Activated naive CD4-positive, alpha-beta T cell treated with anti-CD3 and anti-CD28 coated beads for 36 hours (primary cell): ENCODE measurements at regions not wholly inside any gene's neighbourhood (a gene's known extent, or its start where the extent isn't known, plus 50 kb on each side); places are given as distances from the start of the nearest gene placed in this dataset.

ENCODE experiments used
- CTCF ChIA-PET: fragments of 350-600 bp; sonication (Branson Sonifier 250); formaldehyde crosslinking; loops from one replicate; lab custom pipeline; 2021; ENCODE audit warnings: antibody characterized with exemption; lab: Charles Lee
- DNase-seq: peaks from one replicate; pipeline ENCODE4 v3.0.0-alpha.2; 2020
- H3K27ac Mint-ChIP-seq: one replicate; pipeline ENCODE4 v1.8.0; 2021; ENCODE audit warnings: mild to moderate bottlenecking, mixed read lengths
- H3K27me3 Mint-ChIP-seq: one replicate; pipeline ENCODE4 v1.8.0; 2021; ENCODE audit warnings: low read depth, mixed read lengths
- H3K36me3 Mint-ChIP-seq: one replicate; pipeline ENCODE4 v1.8.0; 2021; ENCODE audit warnings: low read depth, mixed read lengths
- H3K4me1 Mint-ChIP-seq: one replicate; pipeline ENCODE4 v1.8.0; 2021; ENCODE audit warnings: low read depth, mixed read lengths
- H3K4me3 Mint-ChIP-seq: one replicate; pipeline ENCODE4 v1.8.0; 2021; ENCODE audit warnings: mild to moderate bottlenecking, moderate library complexity, mixed read lengths
- H3K9me3 Mint-ChIP-seq: one replicate; pipeline ENCODE4 v1.8.0; 2021; ENCODE audit warnings: mixed read lengths
- intact Hi-C: fragments of 100-400 bp; cut with micrococcal nuclease; formaldehyde crosslinking; loops from one replicate; pipeline ENCODE4 v1.15.1; 2023

DNA sequence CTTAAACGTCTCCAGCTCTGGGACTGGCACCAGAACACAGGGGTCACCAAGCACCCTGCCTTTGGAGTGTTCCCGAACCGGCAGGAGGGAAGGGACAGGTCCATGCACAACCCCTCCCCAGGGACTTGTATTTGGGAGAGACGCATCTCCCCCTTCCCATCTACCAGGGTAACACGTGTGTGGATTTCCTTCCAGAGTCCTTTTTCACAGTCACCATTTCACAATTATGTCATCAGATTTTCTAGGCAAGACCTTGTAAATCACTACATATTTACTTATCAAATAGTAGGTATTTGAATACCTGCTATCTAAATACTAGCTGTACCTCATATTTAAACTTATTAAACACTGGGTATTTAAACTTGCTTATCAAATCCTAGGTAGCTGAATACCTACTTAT, 57.4 kb upstream of the AJAP1 start:
- no peaks in the 10 kb centered on the region for H3K36me3 Mint-ChIP-seq
- intact Hi-C loops = no loop called here
- no peaks in the 10 kb centered on the region for H3K27me3 Mint-ChIP-seq
- H3K27ac Mint-ChIP-seq = no peak overlapping the region
- DNase-seq = no peak
- H3K4me3 Mint-ChIP-seq = no peak overlapping the region
- CTCF ChIA-PET = interaction anchor here (1.1 kb wide), 1 partner anchor 11 kb away, joined by 3 read pairs; no protein-coding TSS in a partner anchor
- no peaks in the 10 kb centered on the region for H3K4me1 Mint-ChIP-seq
- no peaks in the 10 kb centered on the region for H3K9me3 Mint-ChIP-seq

DNA sequence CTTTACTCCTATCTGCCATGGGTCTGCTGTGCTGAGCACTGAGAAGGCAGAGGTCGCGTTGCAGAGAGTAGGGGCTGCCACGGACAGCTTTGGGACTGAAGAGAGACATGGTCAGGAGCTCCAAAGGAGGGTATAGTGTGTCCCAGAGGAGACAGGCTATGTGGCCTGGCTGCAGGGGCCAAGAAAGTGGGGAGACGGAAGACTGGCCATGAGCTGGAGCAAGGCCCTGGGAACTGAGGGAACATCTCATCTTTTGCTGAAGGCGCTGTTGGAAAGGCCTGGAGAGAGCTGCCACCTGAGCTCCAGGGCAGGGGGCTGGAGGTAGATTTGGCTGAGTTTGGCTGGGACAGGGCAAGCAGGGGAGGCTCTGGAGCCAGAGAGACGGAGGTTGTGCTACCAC, 55.8 kb upstream of the AJAP1 start:
- DNase-seq = no peak
- no peaks in the 10 kb centered on the region for H3K9me3 Mint-ChIP-seq
- no peak overlapping the region for H3K4me3 Mint-ChIP-seq
- CTCF ChIA-PET = no interaction called here
- no peaks in the 10 kb centered on the region for H3K36me3 Mint-ChIP-seq
- no peaks in the 10 kb centered on the region for H3K4me1 Mint-ChIP-seq
- no peak overlapping the region for H3K27ac Mint-ChIP-seq
- peaks cover 6% of the 10 kb centered on the region for H3K27me3 Mint-ChIP-seq
- intact Hi-C loops = no loop called here

- Mint-ChIP-seq H3K9me3 (no peaks in the 10 kb centered on the region), H3K4me1 (no peaks in the 10 kb centered on the region), H3K4me3 (no peak overlapping the region), H3K27me3 (peaks cover 8% of the 10 kb centered on the region), H3K27ac (no peak overlapping the region), H3K36me3 (no peaks in the 10 kb centered on the region)
- intact Hi-C loops = no loop called here
- CTCF ChIA-PET = no interaction called here
- no peak for DNase-seq
Measured at GRCh38 chr1:4599521-4599920, 54.9 kb upstream of the AJAP1 start.

GRCh38 chr1:4599951-4600481, 54.4 kb upstream of the AJAP1 start:
- Mint-ChIP-seq H3K36me3 (no peaks in the 10 kb centered on the region), H3K27me3 (peaks cover 8% of the 10 kb centered on the region), H3K27ac (no peak overlapping the region), H3K9me3 (no peaks in the 10 kb centered on the region), H3K4me3 (no peak overlapping the region), H3K4me1 (no peaks in the 10 kb centered on the region)
- no peak for DNase-seq
- CTCF ChIA-PET = no interaction called here
- intact Hi-C loops = no loop called here

DNA sequence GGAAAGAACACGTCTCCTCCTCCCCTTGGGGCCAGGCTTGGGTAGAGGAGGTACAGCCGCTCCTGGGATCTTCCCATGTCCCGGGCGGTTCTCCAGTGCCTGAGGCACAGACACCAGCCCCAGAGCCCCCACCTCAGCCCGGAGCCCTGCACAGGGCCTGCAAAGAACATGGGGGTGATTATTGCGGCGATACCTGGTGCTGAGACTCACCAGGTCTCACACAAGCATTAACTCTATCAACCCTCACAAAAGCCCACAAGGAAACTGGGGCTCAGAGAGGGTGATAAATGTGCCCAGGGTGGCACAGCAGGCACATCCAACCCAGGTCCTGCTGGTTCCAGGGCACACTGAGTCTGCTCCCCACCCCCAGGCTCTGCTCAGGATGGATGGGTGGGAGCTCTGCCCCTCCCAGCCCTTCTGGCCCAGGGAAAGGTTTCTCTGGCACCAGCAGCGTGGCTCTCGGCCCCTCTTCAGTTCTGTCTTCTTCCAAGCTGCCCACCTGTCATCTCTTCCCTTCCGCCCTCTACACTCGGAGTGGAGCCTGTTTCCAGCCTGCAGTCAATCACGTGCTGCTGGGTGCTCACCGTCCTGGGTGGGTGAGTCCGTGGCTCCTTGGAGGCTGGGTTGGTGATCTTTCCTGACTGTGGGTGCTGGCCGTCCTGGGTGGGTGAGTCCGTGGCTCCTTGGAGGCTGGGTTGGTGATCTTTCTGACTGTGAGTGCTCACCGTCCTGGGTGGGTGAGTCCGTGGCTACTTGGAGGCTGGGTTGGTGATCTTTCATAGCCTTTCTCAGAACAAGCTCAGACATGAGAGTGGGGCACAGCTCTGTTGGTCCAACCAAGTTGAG, 53.6 kb upstream of the AJAP1 start:
- no peaks in the 10 kb centered on the region for H3K9me3 Mint-ChIP-seq
- H3K27me3 Mint-ChIP-seq = peaks cover 13% of the 10 kb centered on the region
- H3K4me1 Mint-ChIP-seq = no peaks in the 10 kb centered on the region
- intact Hi-C loops = no loop called here
- H3K27ac Mint-ChIP-seq = no peak overlapping the region
- no peaks in the 10 kb centered on the region for H3K36me3 Mint-ChIP-seq
- DNase-seq = no peak
- no peak overlapping the region for H3K4me3 Mint-ChIP-seq
- CTCF ChIA-PET = no interaction called here

DNA sequence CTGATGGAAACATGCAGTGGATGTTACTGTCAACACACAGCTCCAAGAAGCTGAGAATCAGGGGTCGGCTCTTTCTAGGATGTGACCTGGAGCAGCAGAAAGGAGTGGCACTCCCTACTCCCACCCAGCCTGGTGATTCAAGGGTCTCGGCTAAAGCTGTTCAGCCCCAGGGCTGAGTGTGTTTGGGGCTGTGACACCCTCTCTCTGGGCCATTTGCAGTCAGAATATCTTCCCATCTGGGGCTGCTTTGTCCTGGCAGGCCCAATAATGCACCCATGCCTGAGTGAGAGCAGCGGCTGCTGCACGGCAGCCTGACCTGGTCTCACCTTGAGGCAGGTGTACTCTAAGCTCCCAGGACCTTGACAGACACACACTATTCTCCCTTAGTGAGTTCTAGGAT, 52.5 kb upstream of the AJAP1 start:
- no peak overlapping the region for H3K4me3 Mint-ChIP-seq
- intact Hi-C loops = no loop called here
- no peak overlapping the region for H3K27ac Mint-ChIP-seq
- H3K36me3 Mint-ChIP-seq = no peaks in the 10 kb centered on the region
- CTCF ChIA-PET = no interaction called here
- no peaks in the 10 kb centered on the region for H3K4me1 Mint-ChIP-seq
- no peaks in the 10 kb centered on the region for H3K9me3 Mint-ChIP-seq
- no peak for DNase-seq
- H3K27me3 Mint-ChIP-seq = peaks cover 24% of the 10 kb centered on the region

- Mint-ChIP-seq H3K9me3 (no peaks in the 10 kb centered on the region), H3K4me1 (no peaks in the 10 kb centered on the region), H3K27ac (no peak overlapping the region), H3K27me3 (peaks cover 26% of the 10 kb centered on the region), H3K36me3 (no peaks in the 10 kb centered on the region), H3K4me3 (no peak overlapping the region)
- no peak for DNase-seq
- CTCF ChIA-PET = no interaction called here
- intact Hi-C loops = no loop called here
Measured at GRCh38 chr1:4602462-4603294, 51.7 kb upstream of the AJAP1 start.

DNA sequence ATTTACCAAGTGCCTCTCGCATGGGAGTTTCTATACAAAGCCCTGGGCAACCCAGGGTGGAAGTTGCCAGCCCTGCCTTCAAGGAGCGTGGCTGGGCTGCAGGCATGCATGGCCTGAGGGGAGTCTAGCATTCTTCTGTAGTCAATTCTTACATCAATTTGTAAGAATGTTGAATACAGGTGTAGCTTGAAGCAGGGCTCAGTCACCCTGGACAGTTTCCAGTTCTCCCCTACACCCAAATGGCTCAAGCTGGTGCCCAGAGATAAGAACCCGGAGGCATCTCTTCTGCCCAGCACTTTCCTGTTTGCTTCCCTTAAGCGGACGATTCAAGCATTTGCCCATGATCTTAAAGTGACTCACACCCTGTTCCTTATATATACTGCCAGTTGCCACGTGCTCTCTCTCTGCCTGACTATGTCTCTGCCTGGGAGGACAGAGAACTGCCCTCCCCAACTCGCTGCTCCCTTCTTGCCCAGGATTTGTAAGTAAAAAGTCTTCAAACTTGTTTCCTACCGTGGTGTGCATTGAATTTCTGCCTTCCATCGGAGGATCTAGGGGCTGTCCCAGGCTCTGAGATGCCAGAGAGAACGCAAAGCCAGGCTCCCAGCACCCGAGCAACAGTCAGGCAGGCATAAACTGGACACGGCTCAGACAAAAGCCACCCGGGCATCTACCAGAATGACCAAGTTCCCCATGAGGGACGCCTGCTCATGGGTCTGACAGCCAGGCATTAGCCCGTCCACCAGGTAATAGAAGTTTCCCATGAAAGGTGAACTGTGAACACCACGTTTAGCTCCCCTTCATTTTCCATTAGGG, 50.9 kb upstream of the AJAP1 start:
- H3K27me3 Mint-ChIP-seq = peaks cover 32% of the 10 kb centered on the region
- H3K4me3 Mint-ChIP-seq = no peak overlapping the region
- H3K4me1 Mint-ChIP-seq = no peaks in the 10 kb centered on the region
- H3K9me3 Mint-ChIP-seq = no peaks in the 10 kb centered on the region
- intact Hi-C loops = no loop called here
- no peak for DNase-seq
- H3K27ac Mint-ChIP-seq = no peak overlapping the region
- no peaks in the 10 kb centered on the region for H3K36me3 Mint-ChIP-seq
- CTCF ChIA-PET = no interaction called here
